ENCODE measurements at regions not wholly inside any gene's neighbourhood (a gene's known extent, or its start where the extent isn't known, plus 50 kb on each side); places are given as distances from the start of the nearest gene placed in this dataset.

DNA sequence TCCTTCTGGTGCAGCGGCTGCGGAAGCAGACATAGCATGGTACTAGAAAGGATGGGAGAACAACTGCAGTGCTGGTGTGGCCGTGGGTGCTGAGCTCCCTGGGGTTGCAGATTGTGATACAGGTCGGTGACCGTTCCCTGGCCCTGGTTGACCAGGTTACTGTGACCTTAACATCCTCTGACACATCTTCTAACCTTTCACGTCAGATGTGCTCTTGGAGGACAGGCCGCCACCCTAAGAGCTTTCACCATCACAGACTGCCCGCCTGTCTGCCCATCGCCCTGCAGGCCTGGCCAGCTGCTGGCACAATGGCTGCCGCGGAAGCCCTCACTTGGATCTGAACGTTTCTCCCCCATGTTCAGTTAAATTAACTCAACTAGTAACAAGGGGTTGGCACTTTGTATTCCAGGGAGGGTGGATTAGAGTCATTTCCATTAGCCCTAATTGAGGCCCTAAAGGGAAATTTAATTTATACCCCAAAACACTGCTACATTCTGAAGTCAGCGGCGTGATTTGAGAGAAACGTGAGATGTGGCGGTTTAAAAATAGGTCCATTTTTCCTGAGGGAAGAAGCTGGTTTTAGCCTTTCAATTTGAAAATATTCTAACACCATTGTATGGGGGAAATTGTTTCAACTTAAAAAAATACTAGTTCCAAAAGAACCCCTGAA lies 443.9 kb upstream of the CDH4 start:
- in situ Hi-C loops (cut with HindIII; ENCODE audit: low sequenced_read_pairs): no loop called here

DNA sequence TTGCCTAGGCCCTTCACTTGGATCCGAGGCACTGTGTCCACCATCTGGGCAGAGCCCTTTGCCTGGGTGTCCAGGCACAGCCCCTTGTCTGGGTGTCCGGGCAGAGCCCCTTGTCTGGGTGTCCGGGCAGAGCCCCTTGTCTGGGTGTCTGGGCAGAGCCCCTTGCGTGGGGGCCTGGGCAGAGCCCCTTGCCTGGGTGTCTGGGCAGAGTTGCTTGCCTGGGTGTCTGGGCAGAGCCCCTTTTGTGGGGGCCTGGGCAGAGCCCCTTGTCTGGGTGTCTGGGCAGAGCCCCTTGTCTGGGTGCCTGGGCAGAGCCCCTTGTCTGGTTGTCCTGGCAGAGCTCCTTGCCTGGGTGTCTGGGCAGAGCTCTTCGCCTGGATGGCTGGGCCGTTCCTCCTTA lies 443.4 kb upstream of the CDH4 start:
- in situ Hi-C loops (cut with HindIII; ENCODE audit: low sequenced_read_pairs): no loop called here

DNA sequence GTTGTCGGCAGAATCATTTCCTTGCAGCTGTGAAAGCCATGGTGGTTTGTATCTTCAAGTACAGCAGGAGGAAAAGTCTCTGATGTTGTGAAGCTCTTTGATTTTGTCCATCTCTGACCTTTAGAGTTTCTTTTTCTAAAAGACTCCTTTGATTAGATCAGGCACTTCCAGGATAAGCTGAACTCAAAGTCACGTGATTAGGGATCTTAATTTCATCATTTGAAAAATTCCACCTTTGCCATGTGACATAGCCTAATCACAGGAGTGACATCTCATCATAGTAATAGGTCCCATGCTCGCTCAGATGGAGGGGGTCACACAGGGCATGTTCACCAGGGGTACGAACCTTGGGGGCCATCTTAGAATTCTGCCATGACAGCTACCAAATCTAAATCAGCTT lies 441.5 kb upstream of the CDH4 start:
- in situ Hi-C loops (cut with HindIII; ENCODE audit: low sequenced_read_pairs): no loop called here

DNA sequence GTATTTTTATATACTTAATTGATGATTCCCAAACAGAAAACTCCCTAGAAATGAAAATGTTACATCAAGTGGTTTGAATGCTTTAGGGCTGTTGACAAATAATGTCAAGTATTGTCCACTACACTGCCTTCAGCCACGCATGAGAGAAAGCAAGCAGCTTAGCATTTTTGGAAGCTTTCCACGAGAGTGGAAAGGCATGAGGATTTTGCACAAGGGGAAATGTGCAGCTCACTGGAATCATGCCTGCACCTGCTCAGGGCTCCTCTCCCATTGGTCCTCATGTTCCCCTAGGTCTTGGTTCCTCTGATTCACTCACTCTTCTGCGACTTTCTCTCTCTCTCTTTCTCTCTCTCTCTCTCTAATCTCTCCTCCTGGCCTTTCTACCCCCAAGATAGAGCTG lies 439.5 kb upstream of the CDH4 start:
- in situ Hi-C loops (cut with HindIII; ENCODE audit: low sequenced_read_pairs): no loop called here

DNA sequence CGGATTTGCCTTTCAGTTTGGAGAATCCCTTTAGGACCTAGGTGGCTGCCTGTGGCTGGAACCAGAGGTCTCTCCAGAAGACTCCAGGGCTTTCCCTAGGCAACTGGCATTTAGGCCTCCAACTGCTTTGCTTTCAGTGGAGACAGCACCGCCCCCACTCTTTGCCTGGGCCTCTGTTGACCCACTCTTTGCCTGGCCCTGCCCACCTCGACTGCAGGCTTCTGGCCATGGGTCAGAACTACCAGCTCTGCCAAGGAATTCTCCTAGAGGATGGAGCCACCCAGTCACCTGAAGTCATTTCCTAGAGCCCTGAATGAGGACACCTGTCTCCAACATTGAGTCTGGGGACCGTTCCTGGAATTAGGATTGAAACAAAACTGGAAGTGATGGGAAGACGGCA lies 439.0 kb upstream of the CDH4 start:
- in situ Hi-C loops (cut with HindIII; ENCODE audit: low sequenced_read_pairs): no loop called here

DNA sequence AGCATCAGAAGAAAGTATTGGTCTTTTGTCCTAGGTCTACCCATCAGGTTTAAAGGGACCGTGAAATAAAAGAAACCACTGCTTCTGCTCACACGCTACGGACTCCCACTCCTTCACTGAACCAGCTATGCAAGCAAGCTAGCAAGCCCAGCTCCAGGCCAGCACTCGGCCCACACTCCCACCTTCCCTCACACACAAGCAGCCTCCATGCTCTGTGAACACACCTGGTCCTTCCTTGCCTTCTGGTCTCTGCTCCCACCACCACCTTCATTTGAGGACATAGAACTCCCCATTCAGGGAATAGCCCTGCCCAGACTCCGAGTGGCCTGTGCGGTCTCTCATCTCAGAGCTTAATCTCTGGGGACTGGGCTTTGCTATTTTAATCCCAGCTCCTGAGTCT lies 436.4 kb upstream of the CDH4 start:
- in situ Hi-C loops (cut with HindIII; ENCODE audit: low sequenced_read_pairs): no loop called here

DNA sequence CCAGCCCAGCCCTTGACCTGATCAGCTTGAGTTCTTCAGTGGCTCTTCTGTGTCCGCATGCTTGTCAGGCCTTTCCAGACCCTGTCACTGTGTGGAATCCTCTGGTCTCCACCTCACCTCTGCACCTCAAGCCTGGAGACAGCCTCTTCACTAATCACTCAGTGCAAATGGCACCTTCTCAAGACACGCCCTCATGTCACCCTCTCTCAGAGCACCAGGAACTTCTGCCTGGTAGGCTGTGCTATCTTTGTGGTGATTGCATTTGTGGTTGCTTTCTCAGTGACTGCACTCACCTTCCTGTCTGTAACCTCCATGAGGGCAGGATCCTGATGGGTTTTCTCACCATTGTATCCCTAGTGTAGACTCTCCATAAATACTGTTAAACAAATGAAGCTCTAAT lies 435.2 kb upstream of the CDH4 start:
- in situ Hi-C loops (cut with HindIII; ENCODE audit: low sequenced_read_pairs): no loop called here

DNA sequence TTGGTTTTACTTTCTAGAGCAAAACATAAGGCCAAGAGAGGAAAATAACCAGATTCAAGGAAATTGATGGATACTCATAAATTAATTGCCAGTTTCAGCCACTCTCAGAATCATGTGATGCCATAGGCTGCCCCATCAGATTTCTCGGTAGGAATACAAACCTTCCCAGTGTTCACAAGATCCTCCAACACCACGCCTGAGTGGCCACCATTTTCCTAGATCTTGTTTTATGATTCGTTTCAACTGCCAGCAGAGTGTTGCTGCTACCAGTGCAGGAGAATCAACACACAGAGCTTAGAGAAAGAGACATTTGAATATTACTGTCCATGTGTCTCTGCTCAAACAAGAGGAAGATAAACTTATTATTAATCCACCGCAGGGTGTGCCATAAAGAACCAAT lies 434.2 kb upstream of the CDH4 start:
- in situ Hi-C loops (cut with HindIII; ENCODE audit: low sequenced_read_pairs): no loop called here

DNA sequence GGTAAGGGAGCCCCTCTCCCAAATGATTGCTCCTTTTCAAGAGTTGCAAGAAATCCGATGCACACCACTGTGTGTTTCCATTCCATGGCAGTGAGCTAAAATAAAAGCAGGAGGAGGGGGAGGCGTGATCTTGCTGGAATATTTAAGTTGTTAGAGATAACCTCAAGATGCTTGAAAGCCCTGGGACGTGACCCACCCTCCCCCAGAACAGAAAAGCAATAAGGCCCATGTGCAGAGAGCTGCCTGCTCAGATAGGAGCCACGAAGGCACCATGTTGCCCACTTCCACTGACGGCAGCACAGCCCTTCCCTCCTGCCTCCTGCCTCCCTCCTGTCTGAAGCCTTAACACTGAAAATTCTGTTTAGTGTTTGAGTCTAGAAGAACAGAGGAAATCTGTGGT lies 432.6 kb upstream of the CDH4 start:
- in situ Hi-C loops (cut with HindIII; ENCODE audit: low sequenced_read_pairs): no loop called here

DNA sequence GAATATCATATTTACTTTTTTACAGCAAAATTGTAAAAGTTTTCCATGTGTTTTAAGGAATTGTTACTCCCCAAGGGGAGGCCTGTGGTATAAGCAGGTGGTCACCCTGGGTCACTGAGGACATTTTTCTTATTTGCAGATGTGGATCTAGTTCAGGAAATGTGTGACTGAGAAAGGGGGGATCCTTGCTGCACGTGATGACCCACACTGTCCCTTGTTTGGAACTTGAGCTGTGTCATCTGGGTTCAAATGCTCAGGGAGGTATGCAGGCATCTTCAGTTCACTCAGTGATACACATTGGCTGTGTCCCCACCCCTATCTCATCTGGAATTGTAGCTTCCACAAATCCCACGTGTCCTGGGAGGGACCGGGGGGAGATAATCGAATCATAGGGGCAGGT lies 431.9 kb upstream of the CDH4 start:
- in situ Hi-C loops (cut with HindIII; ENCODE audit: low sequenced_read_pairs): no loop called here

DNA sequence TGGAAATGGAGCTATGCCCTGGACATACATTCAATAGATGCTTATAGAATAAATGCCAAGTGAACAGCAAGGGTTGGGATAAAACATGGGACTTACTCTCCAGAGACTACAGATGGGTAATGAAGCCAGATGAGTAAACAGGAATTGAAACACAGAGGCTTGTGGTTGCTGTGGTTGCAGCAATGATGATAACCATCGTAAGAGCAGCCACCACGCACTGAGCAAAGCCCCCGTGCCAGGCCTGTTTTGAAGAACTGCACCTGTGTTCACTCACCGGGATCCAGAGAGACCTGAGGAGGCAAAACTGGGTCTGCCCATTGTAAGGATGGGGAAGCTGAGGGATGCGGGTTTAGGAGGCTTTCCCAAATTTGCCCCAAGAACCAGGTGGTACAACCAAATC lies 431.1 kb upstream of the CDH4 start:
- in situ Hi-C loops (cut with HindIII; ENCODE audit: low sequenced_read_pairs): no loop called here

DNA sequence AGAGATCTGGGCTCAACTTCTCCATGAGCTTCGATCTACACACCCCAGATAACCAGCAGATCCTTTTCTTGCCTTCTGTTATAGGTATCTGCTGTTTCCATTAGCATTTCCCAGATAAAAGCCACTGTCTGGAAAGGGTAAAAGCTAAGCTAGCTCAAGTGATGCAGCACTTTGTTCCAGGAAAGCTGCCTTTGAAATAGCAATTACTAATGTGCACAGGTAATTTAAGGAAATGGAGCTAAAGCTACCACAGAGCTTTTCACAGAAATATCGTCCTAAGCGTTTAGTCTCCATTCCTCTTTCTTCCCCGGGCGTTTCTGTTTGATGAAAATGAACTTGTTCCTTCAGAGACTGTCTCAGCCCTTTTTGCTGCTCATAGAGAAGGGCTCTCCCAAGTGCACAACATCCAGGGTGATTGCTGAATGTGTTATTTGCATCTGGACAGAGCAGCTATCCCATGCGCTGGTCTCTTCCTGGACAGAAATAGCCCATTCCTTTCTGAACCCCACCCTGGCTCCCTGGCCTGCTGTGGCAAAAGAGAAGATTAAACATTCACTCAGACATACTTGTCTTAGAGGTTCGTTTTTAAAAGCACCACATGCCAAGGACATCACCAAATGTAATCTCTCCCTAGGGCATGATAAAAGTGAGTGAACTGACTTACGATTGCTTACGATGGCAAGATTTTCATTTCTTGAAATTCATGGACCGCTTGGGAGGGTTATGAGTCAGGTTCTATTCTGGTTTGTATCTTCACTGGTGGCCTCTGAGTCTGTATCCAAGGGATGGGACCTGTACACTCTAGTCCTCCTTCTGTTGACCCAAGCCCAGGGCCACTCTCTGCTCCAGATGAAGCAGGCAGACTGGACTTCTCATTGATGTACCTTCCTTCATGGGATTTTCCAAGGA lies 429.1 kb upstream of the CDH4 start:
- in situ Hi-C loops (cut with HindIII; ENCODE audit: low sequenced_read_pairs): no loop called here

DNA sequence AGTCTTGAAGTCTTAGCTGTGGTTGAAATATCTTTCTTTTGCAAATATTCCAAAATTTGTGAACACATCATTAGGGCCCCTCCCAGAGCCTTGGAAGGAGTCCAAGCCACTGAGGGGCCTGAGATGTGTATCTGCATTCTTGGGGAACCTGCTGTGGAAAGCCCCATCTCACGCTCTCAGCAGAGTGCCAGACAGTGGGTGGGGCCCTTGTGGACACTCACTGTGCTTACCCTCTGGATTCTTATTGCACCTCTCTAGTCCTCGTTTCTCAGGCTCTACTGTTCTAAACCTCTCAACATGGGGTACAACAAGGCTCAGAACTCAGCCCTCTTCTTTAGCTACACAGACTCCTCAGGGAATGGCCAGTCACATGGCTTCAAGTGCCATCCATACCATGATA lies 416.2 kb upstream of the CDH4 start:
- in situ Hi-C loops (cut with HindIII; ENCODE audit: low sequenced_read_pairs): no loop called here

DNA sequence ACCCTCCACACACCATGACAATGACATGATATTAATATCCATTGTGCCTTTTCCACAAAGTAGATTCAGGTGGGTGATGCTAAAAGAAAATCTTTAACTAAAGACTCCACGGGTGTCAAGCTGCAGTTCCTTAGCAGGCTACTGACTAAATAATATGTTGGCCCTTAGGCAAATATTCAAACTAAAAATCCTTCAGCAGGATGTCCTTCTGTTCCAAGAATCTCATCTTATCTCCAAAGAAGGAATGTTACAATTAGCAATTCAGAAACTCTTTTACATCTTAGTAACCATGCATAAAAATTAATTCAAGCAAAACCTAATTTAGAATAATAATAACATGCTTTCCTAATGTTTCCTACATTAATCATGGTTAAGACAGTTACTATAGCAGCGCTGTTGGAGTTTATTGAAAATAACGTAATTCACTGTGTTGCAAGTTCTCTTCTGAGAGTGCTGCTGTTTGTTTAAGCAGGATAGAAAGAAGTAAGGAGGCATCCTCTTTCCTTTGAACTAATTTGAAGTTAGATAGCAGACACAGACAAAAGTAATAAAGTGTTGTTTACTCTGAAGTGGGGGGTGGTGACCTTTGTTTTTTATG lies 414.8 kb upstream of the CDH4 start:
- in situ Hi-C loops (cut with HindIII; ENCODE audit: low sequenced_read_pairs): no loop called here

DNA sequence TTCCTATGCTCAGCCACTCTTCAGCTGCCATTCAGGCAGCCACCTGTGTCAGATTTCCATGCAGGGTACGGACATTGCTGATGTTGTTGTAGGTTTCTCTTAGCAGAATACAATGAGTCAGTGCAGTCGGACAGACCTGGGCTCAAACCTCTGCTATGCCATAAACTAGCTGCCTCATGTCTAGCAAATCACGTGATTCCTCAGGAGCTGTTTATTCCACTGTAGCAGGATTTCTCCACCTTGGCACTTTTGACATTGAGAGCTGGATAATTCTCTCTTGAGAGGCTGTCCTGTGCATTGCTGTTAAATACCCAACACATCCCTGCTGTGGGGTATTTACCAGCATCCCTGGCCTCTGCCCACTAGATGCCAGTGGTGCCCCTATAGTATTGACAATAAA lies 413.8 kb upstream of the CDH4 start:
- in situ Hi-C loops (cut with HindIII; ENCODE audit: low sequenced_read_pairs): no loop called here

DNA sequence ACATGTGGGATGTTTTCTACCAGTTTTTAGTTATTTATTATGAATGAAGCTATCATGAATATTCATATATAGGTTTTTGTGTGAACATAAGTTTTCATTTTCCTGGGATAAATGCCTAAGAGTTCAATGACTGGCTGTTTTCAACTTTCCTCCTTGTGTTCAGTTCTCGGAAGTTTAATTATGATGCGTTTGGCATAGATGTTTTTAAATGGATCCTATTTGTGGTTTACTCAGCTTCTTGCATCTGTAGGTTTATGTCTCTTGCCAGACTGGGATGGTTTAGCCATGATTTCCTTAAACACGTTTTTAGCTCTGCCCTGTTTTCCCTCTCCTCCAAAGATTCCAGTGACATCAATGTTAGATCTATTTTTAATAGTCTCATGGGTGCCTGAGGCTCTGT lies 411.1 kb upstream of the CDH4 start:
- in situ Hi-C loops (cut with HindIII; ENCODE audit: low sequenced_read_pairs): no loop called here

DNA sequence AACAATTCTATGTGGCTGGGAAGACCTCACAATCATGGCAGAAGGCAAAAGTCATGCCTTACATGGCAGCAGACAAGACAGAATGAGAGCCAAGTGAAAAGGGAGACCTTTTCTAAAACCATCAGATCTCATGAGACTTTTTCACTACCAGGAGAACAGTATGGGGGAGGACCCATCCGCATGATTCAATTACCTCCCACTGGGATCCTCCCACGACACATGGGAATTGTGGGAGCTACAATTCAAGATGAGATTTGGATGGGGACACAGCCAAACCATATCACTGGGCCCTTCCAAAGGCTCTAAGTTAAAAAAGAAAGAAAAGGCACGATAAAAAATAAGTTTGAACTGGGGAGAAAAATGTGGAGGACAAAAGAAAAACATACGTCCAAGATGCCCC lies 406.9 kb upstream of the CDH4 start:
- in situ Hi-C loops (cut with HindIII; ENCODE audit: low sequenced_read_pairs): no loop called here

DNA sequence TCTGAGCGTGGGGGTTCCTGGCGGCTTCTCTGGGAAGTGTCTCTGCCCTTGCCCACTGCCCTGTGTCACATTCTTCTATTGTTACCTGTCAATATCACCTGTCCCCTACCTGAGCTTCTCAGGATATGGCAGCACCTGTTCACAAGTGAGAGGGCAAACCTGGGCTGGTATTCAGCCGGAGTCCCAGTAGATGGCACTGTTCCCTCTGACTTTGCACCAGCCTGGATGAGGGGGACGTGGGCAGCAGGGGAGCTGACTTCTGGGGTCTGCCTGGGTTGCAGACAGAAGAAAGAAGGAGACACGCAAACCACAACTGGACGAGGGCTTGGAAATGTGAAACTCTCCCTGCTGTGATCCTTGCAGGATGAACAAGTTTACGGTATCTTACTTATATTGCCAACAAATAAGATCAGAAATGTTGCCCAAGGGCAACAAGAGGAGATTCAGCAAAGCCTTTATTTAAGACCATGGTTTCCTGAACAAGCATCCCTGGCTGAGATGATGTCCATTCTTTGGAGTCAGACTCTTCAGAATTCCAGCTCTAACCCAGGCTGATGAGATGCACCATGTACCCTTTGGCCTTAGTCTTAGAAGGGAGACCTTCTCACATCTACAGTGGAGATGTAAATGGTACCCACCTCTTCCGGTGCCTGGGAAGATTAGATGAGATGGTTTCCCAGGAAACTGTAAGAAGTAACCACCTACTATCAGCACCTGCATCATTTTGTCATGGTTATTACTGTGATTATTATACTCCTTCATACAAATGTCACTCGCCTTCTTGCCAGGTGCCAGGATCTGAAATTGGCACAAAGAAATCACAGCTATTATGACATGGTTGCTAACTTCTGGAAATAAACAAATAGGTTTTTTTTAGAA lies 400.0 kb upstream of the CDH4 start:
- in situ Hi-C loops (cut with HindIII; ENCODE audit: low sequenced_read_pairs): no loop called here

DNA sequence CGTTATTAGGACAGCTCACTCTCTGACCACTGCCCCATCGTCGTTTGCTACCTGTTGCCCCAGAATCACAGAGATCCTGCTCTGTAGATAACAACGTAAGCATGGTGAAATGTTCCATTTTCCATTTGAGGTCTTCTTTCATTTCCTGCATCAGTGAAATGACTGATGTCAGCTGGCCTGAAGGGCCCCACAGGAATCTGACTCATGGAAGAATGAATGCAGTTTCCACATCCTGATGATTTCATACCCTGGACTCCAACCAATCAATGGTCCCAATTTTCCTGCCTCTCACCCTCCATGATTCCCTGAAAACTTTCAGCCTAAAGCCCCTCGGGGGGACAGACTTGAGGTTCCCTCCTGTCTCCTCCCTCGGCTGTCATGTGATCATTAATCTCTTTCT lies 394.4 kb upstream of the CDH4 start:
- in situ Hi-C loops (cut with HindIII; ENCODE audit: low sequenced_read_pairs): no loop called here

DNA sequence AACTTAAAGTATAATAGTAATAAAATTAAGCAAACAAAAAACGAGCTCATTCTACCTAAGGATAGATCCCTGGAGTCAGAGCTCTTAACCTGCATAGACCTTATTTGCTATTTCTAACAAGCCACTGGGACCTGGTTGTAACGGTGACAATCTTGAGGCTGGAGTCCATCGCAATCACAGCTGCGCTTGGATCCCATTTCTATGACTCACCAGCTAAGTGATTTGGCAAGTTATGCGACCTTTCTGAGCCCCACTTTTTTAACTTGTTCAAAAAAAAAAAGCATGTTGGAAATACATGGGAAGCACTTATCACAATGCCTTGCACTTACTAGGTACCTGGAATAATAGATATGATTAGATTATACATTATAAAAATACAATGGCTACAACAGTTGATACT lies 389.5 kb upstream of the CDH4 start:
- in situ Hi-C loops (cut with HindIII; ENCODE audit: low sequenced_read_pairs): no loop called here

DNA sequence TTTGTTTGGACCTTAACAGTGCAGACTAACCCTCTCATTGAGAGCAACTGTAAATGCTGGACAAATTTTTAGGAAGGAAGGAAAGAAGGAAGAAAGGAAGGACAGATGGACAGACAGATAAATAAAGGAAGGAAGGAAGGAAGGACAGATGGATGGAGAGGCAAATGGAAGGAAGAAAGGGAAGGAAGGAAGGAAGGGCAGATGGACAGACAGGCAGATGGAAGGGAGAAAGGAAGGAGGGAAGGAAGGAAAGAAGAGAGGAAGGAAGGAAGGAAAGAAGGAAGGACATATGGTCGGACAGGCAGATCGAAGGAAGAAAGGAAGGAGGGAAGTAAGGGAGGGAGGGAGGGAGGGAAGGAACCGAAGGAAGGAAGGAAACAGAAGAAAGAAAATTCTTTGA lies 388.5 kb upstream of the CDH4 start:
- in situ Hi-C loops (cut with HindIII; ENCODE audit: low sequenced_read_pairs): no loop called here

All from DLD1 (cell line).